ENCODE measurements at regions not wholly inside any gene's neighbourhood (a gene's known extent, or its start where the extent isn't known, plus 50 kb on each side); places are given as distances from the start of the nearest gene placed in this dataset.

DNA sequence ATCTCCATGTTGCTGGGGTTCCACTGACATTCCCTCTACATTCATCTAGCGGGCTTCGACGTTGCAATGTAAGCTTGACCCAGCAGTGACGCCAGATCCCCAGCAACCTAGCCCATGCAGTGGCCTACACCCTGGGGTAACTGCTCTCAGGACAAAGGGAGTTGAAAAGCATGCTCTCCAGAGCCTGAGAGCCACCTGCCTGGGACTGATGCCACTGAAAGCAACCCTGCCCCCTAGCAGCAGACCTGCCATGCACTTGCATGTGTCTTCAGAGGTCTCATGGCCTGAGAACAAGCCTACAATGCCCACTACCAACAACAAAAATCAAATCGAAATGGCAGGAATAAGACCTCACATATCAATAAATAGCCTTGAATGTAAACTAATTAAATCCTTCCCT, 330.3 kb downstream of the TRIM36 start:
- Histone ChIP-seq H3K4me1 (no peaks in the 10 kb centered on the region), H3K27ac (no peak overlapping the region), H3K36me3 (no peaks in the 10 kb centered on the region), H3K9me3 (no peaks in the 10 kb centered on the region), H3K4me3 (no peak overlapping the region), H3K27me3 (peaks cover 0 to 3% (median 0%) of the 10 kb centered on the region in 4 donors)
- intact Hi-C loops (cut with DNase I): no loop called here
- 59% methylated on average over 5 of the region's 5 CpGs for WGBS, 2 donors
- DNase-seq (peak in 1 of 6 donors; percentile 10), ATAC-seq (no peak), FAIRE-seq (no peak)
- TF ChIP-seq, protein P1, sequence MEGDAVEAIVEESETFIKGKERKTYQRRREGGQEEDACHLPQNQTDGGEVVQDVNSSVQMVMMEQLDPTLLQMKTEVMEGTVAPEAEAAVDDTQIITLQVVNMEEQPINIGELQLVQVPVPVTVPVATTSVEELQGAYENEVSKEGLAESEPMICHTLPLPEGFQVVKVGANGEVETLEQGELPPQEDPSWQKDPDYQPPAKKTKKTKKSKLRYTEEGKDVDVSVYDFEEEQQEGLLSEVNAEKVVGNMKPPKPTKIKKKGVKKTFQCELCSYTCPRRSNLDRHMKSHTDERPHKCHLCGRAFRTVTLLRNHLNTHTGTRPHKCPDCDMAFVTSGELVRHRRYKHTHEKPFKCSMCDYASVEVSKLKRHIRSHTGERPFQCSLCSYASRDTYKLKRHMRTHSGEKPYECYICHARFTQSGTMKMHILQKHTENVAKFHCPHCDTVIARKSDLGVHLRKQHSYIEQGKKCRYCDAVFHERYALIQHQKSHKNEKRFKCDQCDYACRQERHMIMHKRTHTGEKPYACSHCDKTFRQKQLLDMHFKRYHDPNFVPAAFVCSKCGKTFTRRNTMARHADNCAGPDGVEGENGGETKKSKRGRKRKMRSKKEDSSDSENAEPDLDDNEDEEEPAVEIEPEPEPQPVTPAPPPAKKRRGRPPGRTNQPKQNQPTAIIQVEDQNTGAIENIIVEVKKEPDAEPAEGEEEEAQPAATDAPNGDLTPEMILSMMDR (IDR thresholded peaks at IDR 0.05): no peak

DNA sequence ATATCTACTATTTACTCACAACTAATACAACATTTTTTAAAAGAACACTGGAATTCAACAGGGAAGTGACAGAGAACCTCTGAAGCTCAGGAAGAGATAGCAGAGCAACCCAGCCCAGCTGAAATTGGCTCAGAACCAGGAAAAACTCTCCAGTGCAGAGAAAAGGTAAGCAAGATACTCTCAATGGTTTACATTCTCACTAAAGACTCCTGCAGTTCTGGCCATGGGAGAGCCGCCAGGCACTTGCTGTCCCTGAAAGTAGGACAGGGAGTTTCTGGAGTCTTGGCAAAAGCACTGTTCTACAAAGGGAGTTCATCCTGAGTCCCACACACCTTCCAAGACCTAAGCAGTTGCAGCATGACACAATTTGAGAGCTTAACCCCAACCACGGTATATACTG, 330.8 kb downstream of the TRIM36 start:
- Histone ChIP-seq H3K4me1 (no peaks in the 10 kb centered on the region), H3K36me3 (no peaks in the 10 kb centered on the region), H3K9me3 (no peaks in the 10 kb centered on the region), H3K4me3 (no peak overlapping the region), H3K27ac (no peak overlapping the region), H3K27me3 (peaks cover 0 to 3% (median 0%) of the 10 kb centered on the region in 4 donors)
- TF ChIP-seq, protein P1 (IDR thresholded peaks at IDR 0.05): no peak
- FAIRE-seq: no peak
- no peak for DNase-seq
- intact Hi-C loops (cut with DNase I): no loop called here
- 61 to 73% methylated on average over 2 of the region's 2 CpGs for WGBS, 2 donors
- ATAC-seq: no peak

DNA sequence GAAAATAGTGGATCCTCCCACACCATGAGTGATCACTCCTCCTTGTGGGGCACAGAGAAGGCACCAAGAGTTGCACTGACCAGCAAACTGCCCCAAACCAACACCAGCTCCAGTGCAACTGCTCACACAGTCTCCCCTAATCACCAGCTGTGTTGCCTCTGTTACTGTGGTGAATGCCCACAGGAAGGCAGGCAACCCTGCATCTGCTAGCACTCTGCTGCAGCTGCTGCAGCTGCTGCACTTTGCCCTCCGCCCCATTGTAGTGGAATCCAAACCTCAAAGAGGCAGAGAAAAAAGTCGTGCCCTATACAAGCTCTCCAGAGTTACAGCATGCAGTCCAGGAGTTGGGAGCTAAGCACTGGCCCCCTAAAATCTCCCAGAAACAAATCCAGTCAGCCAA, 339.6 kb downstream of the TRIM36 start:
- no peak for DNase-seq
- no peak for ATAC-seq
- H3K4me3 ChIP-seq: no peak overlapping the region
- TF ChIP-seq, protein P1 (IDR thresholded peaks at IDR 0.05): no peak
- no peaks in the 10 kb centered on the region for H3K27me3 ChIP-seq
- intact Hi-C loops (cut with DNase I): no loop called here
- H3K27ac ChIP-seq: no peak overlapping the region
- WGBS, 2 donors: 13 to 38% methylated on average over 2 of the region's 2 CpGs
- H3K4me1 ChIP-seq: no peaks in the 10 kb centered on the region
- H3K9me3 ChIP-seq: no peaks in the 10 kb centered on the region
- H3K36me3 ChIP-seq: no peaks in the 10 kb centered on the region
- FAIRE-seq: no peak

DNA sequence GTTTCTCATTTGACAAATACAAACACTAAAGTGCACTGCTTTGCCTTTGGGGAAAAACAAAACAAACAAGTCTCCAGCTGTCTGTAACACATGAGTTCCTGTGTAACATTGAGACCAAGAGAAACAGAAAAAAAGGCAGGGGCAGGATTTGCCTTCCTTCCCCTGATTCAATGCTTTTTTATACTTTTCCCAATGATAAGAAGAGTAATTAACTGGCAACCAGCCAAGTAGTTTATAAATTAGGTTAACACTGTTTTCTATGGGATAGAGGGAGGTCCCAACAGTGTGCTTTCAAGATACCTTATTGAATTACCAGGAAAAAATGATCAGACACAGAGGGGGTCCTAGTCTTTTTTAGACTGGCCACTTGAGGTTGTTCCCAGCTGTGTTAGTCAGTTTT, 346.8 kb downstream of the TRIM36 start:
- Histone ChIP-seq H3K36me3 (no peaks in the 10 kb centered on the region), H3K4me3 (no peak overlapping the region), H3K9me3 (no peaks in the 10 kb centered on the region), H3K27me3 (no peaks in the 10 kb centered on the region), H3K4me1 (no peaks in the 10 kb centered on the region), H3K27ac (no peak overlapping the region)
- FAIRE-seq: no peak
- intact Hi-C loops (cut with DNase I): no loop called here
- DNase-seq: no peak
- TF ChIP-seq, protein P1 (IDR thresholded peaks at IDR 0.05): no peak
- ATAC-seq: no peak

DNA sequence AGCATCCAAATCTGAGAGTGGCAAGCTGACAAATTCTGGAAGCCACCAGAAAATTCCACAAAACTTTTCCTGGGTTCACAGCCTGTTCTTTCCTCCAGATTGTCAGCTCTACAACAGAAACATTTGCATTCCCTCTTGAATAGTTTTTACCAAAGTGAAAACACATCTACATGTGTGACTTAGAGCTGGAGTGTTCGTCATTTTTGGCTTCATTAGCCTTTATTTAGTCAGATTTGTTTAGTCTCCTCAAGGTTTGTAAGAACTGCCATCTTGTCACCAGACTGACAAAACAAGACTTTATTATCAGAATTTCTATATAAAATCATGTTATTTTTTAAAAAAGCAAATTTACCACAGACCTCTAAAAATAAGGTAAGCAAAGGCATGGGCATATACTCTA, 347.3 kb downstream of the TRIM36 start:
- Histone ChIP-seq H3K27me3 (no peaks in the 10 kb centered on the region), H3K36me3 (no peaks in the 10 kb centered on the region), H3K27ac (no peak overlapping the region), H3K9me3 (no peaks in the 10 kb centered on the region), H3K4me1 (no peaks in the 10 kb centered on the region), H3K4me3 (no peak overlapping the region)
- TF ChIP-seq, protein P1 (IDR thresholded peaks at IDR 0.05): no peak
- no peak for FAIRE-seq
- intact Hi-C loops (cut with DNase I): no loop called here
- WGBS, 2 donors: 22 to 32% methylated on average over 1 of the region's 1 CpG
- no peak for DNase-seq
- no peak for ATAC-seq
